Osteoblast (primary cell): ENCODE measurements at regions not wholly inside any gene's neighbourhood (a gene's known extent, or its start where the extent isn't known, plus 50 kb on each side); places are given as distances from the start of the nearest gene placed in this dataset.

Experiments used
- DNase-seq: peaks from one replicate; pipeline ENCODE4 v3.0.0; 2011; ENCODE audit warnings: low spot score, mixed read lengths; ENCODE audit not compliant: insufficient read length; ENCODE audit errors: missing footprints
- H2AFZ ChIP-seq: 2 replicates; pipeline ENCODE4 v1.6.0; 2011; ENCODE audit warnings: mild to moderate bottlenecking, low read length
- H3K27ac ChIP-seq: 2 replicates; pipeline ENCODE4 v1.5.1; 2011; ENCODE audit warnings: mild to moderate bottlenecking, low read depth, low read length, moderate library complexity
- H3K27me3 ChIP-seq: 2 replicates; pipeline ENCODE4 v1.6.0; 2012; ENCODE audit warnings: mild to moderate bottlenecking, control low read depth, inconsistent platforms, low read length, moderate library complexity; ENCODE audit not compliant: insufficient read depth
- H3K36me3 ChIP-seq: 2 replicates; pipeline ENCODE4 v1.5.1; 2011; ENCODE audit warnings: mild to moderate bottlenecking, low read length, control low read depth, moderate library complexity; ENCODE audit not compliant: insufficient read depth
- H3K4me1 ChIP-seq: 2 replicates; pipeline ENCODE4 v1.5.1; 2011; ENCODE audit warnings: mild to moderate bottlenecking, low read length, control low read depth, moderate library complexity; ENCODE audit not compliant: insufficient read depth
- H3K4me2 ChIP-seq: 2 replicates; pipeline ENCODE4 v1.6.0; 2011; ENCODE audit warnings: mild to moderate bottlenecking, low read length; ENCODE audit not compliant: insufficient read depth
- H3K4me3 ChIP-seq: fragments of 200-600 bp; sonication (generic); 3 replicates; pipeline ENCODE4 v1.5.1; 2012; ENCODE audit warnings: mild to moderate bottlenecking, low read length, inconsistent platforms; ENCODE audit not compliant: insufficient read depth
- H3K79me2 ChIP-seq: 2 replicates; pipeline ENCODE4 v1.6.0; 2012; ENCODE audit warnings: mild to moderate bottlenecking, low read length, control low read depth, inconsistent platforms; ENCODE audit not compliant: insufficient read depth
- H3K9me3 ChIP-seq: 2 replicates; pipeline ENCODE4 v1.5.1; 2011; ENCODE audit warnings: low read depth, low read length, control low read depth
- H4K20me1 ChIP-seq: 2 replicates; pipeline ENCODE4 v1.6.0; 2012; ENCODE audit warnings: mild to moderate bottlenecking, low read length, control low read depth; ENCODE audit not compliant: insufficient read depth
- CTCF ChIP-seq: IDR thresholded peaks from 2 replicates; pipeline ENCODE4 v1.5.1; 2011; ENCODE audit warnings: mild to moderate bottlenecking, low read depth, low read length, moderate library complexity; ENCODE audit errors: extremely low read depth

GRCh38 chr10:4344492-4344994 is 481.5 kb upstream of the AKR1E2 start:
- no peaks in the 10 kb centered on the region for H3K9me3 ChIP-seq
- peak overlapping the region; percentile 67 for H3K4me2 ChIP-seq
- no peaks in the 10 kb centered on the region for H3K36me3 ChIP-seq
- peak; percentile 40 for TF ChIP-seq CTCF
- peak; percentile 89 for DNase-seq
- no peak overlapping the region for H3K4me3 ChIP-seq
- H4K20me1 ChIP-seq: no peaks in the 10 kb centered on the region
- H3K4me1 ChIP-seq: peaks cover 16% of the 10 kb centered on the region
- no peaks in the 10 kb centered on the region for H3K79me2 ChIP-seq
- peak overlapping the region; percentile 43 for H2AFZ ChIP-seq
- peak overlapping the region; percentile 92 for H3K27ac ChIP-seq
- H3K27me3 ChIP-seq: no peaks in the 10 kb centered on the region

GRCh38 chr10:4343873-4344272 is 482.1 kb upstream of the AKR1E2 start:
- no peaks in the 10 kb centered on the region for H3K79me2 ChIP-seq
- H3K36me3 ChIP-seq: no peaks in the 10 kb centered on the region
- no peak overlapping the region for H3K4me3 ChIP-seq
- no peak for TF ChIP-seq CTCF
- DNase-seq: no peak
- H2AFZ ChIP-seq: peak overlapping the region; percentile 43
- H3K4me2 ChIP-seq: peak overlapping the region; percentile 67
- no peaks in the 10 kb centered on the region for H3K27me3 ChIP-seq
- H4K20me1 ChIP-seq: no peaks in the 10 kb centered on the region
- peak overlapping the region; percentile 92 for H3K27ac ChIP-seq
- H3K9me3 ChIP-seq: no peaks in the 10 kb centered on the region
- peaks cover 16% of the 10 kb centered on the region for H3K4me1 ChIP-seq

- no peak for DNase-seq
- Histone ChIP-seq H3K27ac (no peak overlapping the region), H3K9me3 (no peaks in the 10 kb centered on the region), H2AFZ (no peak overlapping the region), H4K20me1 (no peaks in the 10 kb centered on the region), H3K27me3 (no peaks in the 10 kb centered on the region), H3K79me2 (no peaks in the 10 kb centered on the region), H3K4me2 (no peak overlapping the region), H3K4me1 (peaks cover 16% of the 10 kb centered on the region), H3K36me3 (no peaks in the 10 kb centered on the region), H3K4me3 (no peak overlapping the region)
- TF ChIP-seq CTCF: no peak
Observed at GRCh38 chr10:4343091-4343490, 482.9 kb upstream of the AKR1E2 start.

GRCh38 chr10:4338768-4339167 is 487.2 kb upstream of the AKR1E2 start:
- H3K79me2 ChIP-seq: no peaks in the 10 kb centered on the region
- H3K27me3 ChIP-seq: no peaks in the 10 kb centered on the region
- TF ChIP-seq CTCF: no peak
- no peak overlapping the region for H3K4me3 ChIP-seq
- peaks cover 3% of the 10 kb centered on the region for H3K4me1 ChIP-seq
- H3K9me3 ChIP-seq: no peaks in the 10 kb centered on the region
- no peak overlapping the region for H2AFZ ChIP-seq
- no peaks in the 10 kb centered on the region for H4K20me1 ChIP-seq
- DNase-seq: no peak
- H3K4me2 ChIP-seq: no peak overlapping the region
- H3K27ac ChIP-seq: no peak overlapping the region
- H3K36me3 ChIP-seq: no peaks in the 10 kb centered on the region
